GM13976 (cell line): ENCODE measurements at regions not wholly inside any gene's neighbourhood (a gene's known extent, or its start where the extent isn't known, plus 50 kb on each side); places are given as distances from the start of the nearest gene placed in this dataset.

ENCODE experiments used
- DNase-seq: peaks from one replicate; pipeline ENCODE4 v3.0.0; 2012; ENCODE audit warnings: low spot score
- in situ Hi-C: fragments of 300-500 bp; cut with MboI; formaldehyde crosslinking; loops from one replicate; pipeline ENCODE4 v1.12.0; 2022; ENCODE audit warnings: low sequenced_read_pairs, mixed read lengths, inconsistent platforms; ENCODE audit not compliant: unreplicated experiment
- TF ChIP-seq, protein P1 (sequence below): IDR thresholded peaks from 2 replicates; pipeline ENCODE4 v1.5.1; 2012; ENCODE audit warnings: borderline replicate concordance, mild to moderate bottlenecking; ENCODE audit not compliant: insufficient read depth; ENCODE audit errors: extremely low read depth, missing control alignments, control extremely low read depth

DNA sequence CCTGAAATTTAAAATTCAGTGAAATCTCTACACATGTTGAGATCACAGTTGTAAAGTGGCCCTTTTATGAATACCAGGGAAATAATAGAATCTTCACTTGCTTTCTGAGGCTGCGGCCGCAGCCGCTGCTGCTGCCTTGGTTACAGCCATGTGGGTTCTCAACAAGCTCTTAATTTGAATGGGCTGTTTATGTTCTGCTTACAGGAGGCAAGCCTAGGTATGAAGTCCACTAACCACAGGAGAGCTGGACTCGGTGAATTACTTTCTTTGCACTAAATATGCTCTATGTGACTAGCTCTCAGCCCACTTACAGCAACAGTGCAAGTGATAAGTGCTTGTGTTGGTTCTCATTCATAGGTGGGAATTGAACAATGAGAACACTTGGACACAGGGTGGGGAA, 410.8 kb downstream of the SFMBT2 start:
- in situ Hi-C loops, result no loop called here
- no peak for DNase-seq
- TF ChIP-seq, protein P1, sequence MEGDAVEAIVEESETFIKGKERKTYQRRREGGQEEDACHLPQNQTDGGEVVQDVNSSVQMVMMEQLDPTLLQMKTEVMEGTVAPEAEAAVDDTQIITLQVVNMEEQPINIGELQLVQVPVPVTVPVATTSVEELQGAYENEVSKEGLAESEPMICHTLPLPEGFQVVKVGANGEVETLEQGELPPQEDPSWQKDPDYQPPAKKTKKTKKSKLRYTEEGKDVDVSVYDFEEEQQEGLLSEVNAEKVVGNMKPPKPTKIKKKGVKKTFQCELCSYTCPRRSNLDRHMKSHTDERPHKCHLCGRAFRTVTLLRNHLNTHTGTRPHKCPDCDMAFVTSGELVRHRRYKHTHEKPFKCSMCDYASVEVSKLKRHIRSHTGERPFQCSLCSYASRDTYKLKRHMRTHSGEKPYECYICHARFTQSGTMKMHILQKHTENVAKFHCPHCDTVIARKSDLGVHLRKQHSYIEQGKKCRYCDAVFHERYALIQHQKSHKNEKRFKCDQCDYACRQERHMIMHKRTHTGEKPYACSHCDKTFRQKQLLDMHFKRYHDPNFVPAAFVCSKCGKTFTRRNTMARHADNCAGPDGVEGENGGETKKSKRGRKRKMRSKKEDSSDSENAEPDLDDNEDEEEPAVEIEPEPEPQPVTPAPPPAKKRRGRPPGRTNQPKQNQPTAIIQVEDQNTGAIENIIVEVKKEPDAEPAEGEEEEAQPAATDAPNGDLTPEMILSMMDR, result no peak

GRCh38 chr10:6999232-6999925, 411.5 kb downstream of the SFMBT2 start:
- in situ Hi-C loops, result no loop called here
- no peak for DNase-seq
- TF ChIP-seq, protein P1, result no peak

- TF ChIP-seq, protein P1, result no peak
- DNase-seq, result no peak
- in situ Hi-C loops, result no loop called here
Observed at GRCh38 chr10:6997509-6997908, 413.3 kb downstream of the SFMBT2 start.

DNA sequence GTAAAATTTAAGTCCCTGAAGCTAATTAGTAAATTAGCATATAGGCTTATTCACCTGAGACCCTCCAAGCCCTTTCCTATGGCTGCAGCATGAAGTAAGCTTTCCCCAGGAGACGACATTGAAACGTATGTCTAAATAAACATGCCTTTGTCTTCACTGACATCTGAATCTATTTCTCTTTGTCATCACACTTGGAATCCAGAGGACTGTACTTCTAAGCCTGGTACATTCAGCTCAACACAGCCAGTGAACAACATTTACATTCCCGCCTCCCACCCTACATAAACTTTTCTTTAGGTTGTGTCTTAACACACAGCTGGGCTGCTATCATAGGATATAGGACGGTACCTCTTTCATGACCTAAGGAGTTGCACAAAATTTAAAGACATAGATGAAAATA, 414.4 kb downstream of the SFMBT2 start:
- TF ChIP-seq, protein P1, result no peak
- in situ Hi-C loops, result no loop called here
- no peak for DNase-seq

DNA sequence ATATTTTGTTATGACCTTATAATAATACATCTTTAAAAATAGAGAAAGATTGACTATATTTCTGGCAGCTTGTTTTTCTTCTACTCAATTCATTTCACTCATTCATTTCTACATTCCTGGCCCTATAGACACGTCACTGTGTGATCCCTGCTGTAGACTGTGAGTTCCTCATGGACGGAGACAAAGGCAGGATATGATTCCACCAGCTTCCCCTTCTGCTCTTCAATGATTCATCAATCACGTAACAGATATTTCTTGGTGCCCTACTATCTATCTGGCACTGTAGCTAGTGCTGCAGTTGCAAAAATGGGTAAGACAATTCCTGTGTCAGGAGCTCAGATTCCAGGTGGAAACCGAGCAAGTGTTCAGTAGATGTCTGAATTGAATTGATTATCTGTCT, 415.0 kb downstream of the SFMBT2 start:
- TF ChIP-seq, protein P1, result no peak
- no peak for DNase-seq
- in situ Hi-C loops, result no loop called here

DNA sequence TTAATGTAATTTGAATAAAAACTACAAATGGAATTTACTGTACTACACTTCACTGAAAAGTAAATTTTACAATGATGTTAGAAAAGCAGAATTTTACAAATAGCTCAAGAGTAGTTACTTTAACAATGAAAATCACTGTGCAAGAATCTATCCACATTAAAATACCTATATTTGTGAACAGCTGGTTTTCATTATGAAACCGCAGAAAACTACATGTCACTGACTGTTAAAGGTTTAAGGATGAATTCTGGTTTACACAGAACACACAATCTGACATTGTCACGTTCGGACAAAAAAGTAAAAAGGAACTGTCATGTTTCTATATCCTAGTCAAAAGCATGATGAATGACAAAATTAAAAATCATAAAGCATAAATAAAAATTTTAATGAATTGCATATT, 415.3 kb upstream of the PRKCQ start:
- in situ Hi-C loops, result no loop called here
- no peak for DNase-seq
- TF ChIP-seq, protein P1, result no peak
